ENCODE measurements at regions not wholly inside any gene's neighbourhood (a gene's known extent, or its start where the extent isn't known, plus 50 kb on each side); places are given as distances from the start of the nearest gene placed in this dataset.

GRCh38 chr11:97419729-97420128 is 1029.9 kb downstream of the JRKL start (continued):
- TF ChIP-seq REST (IDR thresholded peaks at IDR 0.05; ENCODE audit: unreplicated experiment): no peak
- no peak for TF ChIP-seq ETS1 (IDR thresholded peaks at IDR 0.05)
- no peak for TF ChIP-seq STAT1 (IDR thresholded peaks at IDR 0.05; ENCODE audit: unreplicated experiment)

- H3K36me3 Mint-ChIP-seq (ENCODE audit: low read depth): no peaks in the 10 kb centered on the region
- Histone ChIP-seq H3F3A (replicated peaks; ENCODE audit: low read depth) (no peaks in the 10 kb centered on the region), H3K27me3 (ENCODE audit: insufficient read depth) (no peaks in the 10 kb centered on the region), H4K20me1 (replicated peaks; ENCODE audit: insufficient read depth) (no peaks in the 10 kb centered on the region), H3K79me2 (replicated peaks; ENCODE audit: insufficient read depth) (no peaks in the 10 kb centered on the region), H3K36me3 (ENCODE audit: insufficient read depth) (no peaks in the 10 kb centered on the region), H3K4me1 (ENCODE audit: insufficient read depth) (no peaks in the 10 kb centered on the region), H2AFZ (no peak overlapping the region), H3K27ac (ENCODE audit: low read depth) (no peak overlapping the region), H3K9me2 (ENCODE audit: insufficient read depth) (no peaks in the 10 kb centered on the region), H3K4me3 (no peak overlapping the region), H3K4me2 (no peak overlapping the region)
- no peak overlapping the region for H3K27ac Mint-ChIP-seq
- no peaks in the 10 kb centered on the region for H3K9me3 Mint-ChIP-seq
- no peak overlapping the region for H3K4me3 Mint-ChIP-seq
- no peaks in the 10 kb centered on the region; the same call in 1 of the 3 replicates for H3K4me1 Mint-ChIP-seq
- ATAC-seq: no peak
- no peak for DNase-seq (ENCODE audit: low spot score)
- TF ChIP-seq ZNF331 (CRISPR knock-in tag; IDR thresholded peaks at IDR 0.05; ENCODE audit: low read depth) (no peak), REST (IDR thresholded peaks at IDR 0.05; ENCODE audit: unreplicated experiment) (no peak), POLR2AphosphoS5 (IDR thresholded peaks at IDR 0.05; ENCODE audit: low read depth) (no peak), NANOG (IDR thresholded peaks at IDR 0.05; ENCODE audit: borderline replicate concordance) (no peak), EZH2phosphoT487 (IDR thresholded peaks at IDR 0.05; ENCODE audit: unreplicated experiment) (no peak)
- no peaks in the 10 kb centered on the region for H3K27me3 Mint-ChIP-seq (ENCODE audit: insufficient read depth, low read depth, poor library complexity)
These were observed 1038.5 kb downstream of the JRKL start for GRCh38 chr11:97428247-97428790.

Measured in GM23338 (cell line).